Smooth muscle cell of the brain vasculature (primary cell): ENCODE measurements at regions not wholly inside any gene's neighbourhood (a gene's known extent, or its start where the extent isn't known, plus 50 kb on each side); places are given as distances from the start of the nearest gene placed in this dataset.
"Not testable (repeated sequence)": the region's sequence is repeated elsewhere in the genome, so short reads cannot be mapped to it uniquely, and the experiment has no call there.

Experiments
- DNase-seq: peaks from one replicate; pipeline ENCODE4 v3.0.0-alpha.2; 2012; ENCODE audit warnings: low read depth, low spot score

GRCh38 chr17:62197156-62197555, 132.1 kb upstream of the MED13 start:
- not testable (repeated sequence) for DNase-seq

- DNase-seq, result not testable (repeated sequence)
Measured at GRCh38 chr17:62196587-62196986, 131.5 kb upstream of the MED13 start.

GRCh38 chr17:62194401-62194800, 129.3 kb upstream of the MED13 start:
- DNase-seq, result no peak

GRCh38 chr17:62193249-62193648, 128.2 kb upstream of the MED13 start:
- no peak for DNase-seq

- no peak for DNase-seq
Measured at GRCh38 chr17:62191390-62192361, 126.6 kb upstream of the MED13 start.

GRCh38 chr17:62189377-62189776, 124.3 kb upstream of the MED13 start:
- DNase-seq, result no peak

GRCh38 chr17:62188713-62189112, 123.6 kb upstream of the MED13 start:
- no peak for DNase-seq

GRCh38 chr17:62187681-62188080, 122.6 kb upstream of the MED13 start:
- DNase-seq, result no peak

- no peak for DNase-seq
Measured at GRCh38 chr17:62186841-62187240, 121.8 kb upstream of the MED13 start.

- no peak for DNase-seq
Measured at GRCh38 chr17:62180772-62181171, 115.7 kb upstream of the MED13 start.

- peak; percentile 29 for DNase-seq
Measured at GRCh38 chr17:62179525-62180161, 114.6 kb upstream of the MED13 start.

- DNase-seq, result no peak
Measured at GRCh38 chr17:62178579-62178978, 113.5 kb upstream of the MED13 start.

GRCh38 chr17:62172492-62173291, 107.6 kb upstream of the MED13 start:
- no peak for DNase-seq

- DNase-seq, result no peak
Measured at GRCh38 chr17:62167076-62167475, 102.0 kb upstream of the MED13 start.

- no peak for DNase-seq
Measured at GRCh38 chr17:62164747-62165722, 100.0 kb upstream of the MED13 start.

GRCh38 chr17:62163847-62164246, 98.8 kb upstream of the MED13 start:
- DNase-seq, result no peak

- no peak for DNase-seq
Measured at GRCh38 chr17:62162898-62163297, 97.8 kb upstream of the MED13 start.

- DNase-seq, result no peak
Measured at GRCh38 chr17:62161405-62162148, 96.5 kb upstream of the MED13 start.

GRCh38 chr17:62160816-62161215, 95.7 kb upstream of the MED13 start:
- DNase-seq, result no peak

GRCh38 chr17:62159994-62160393, 94.9 kb upstream of the MED13 start:
- no peak for DNase-seq
